Prostate gland (tissue), 2 donors: ENCODE measurements at regions not wholly inside any gene's neighbourhood (a gene's known extent, or its start where the extent isn't known, plus 50 kb on each side); places are given as distances from the start of the nearest gene placed in this dataset.

Experiments
- CTCF ChIP-seq, 4 experiments: fragments of 200-600 bp in 2 of 4; fragments of 450-650 bp in 2 of 4; sonication (generic) in 2 of 4; IDR thresholded peaks; 1 replicate in 3 of 4; 2 replicates in 1 of 4; pipeline ENCODE4 v1.5.1; 2016 to 2019; ENCODE audit warnings: antibody characterized with exemption in 4 of 4, mild to moderate bottlenecking in 2 of 4, moderate library complexity in 2 of 4
- POLR2A ChIP-seq: fragments of 450-650 bp; IDR thresholded peaks from one replicate; pipeline ENCODE4 v1.6.1; 2016; ENCODE audit warnings: antibody characterized with exemption, mild to moderate bottlenecking
- POLR2AphosphoS5 ChIP-seq: sonication (generic); formaldehyde crosslinking; IDR thresholded peaks from one replicate; pipeline ENCODE4 v1.6.1; 2017; ENCODE audit warnings: antibody characterized with exemption

DNA sequence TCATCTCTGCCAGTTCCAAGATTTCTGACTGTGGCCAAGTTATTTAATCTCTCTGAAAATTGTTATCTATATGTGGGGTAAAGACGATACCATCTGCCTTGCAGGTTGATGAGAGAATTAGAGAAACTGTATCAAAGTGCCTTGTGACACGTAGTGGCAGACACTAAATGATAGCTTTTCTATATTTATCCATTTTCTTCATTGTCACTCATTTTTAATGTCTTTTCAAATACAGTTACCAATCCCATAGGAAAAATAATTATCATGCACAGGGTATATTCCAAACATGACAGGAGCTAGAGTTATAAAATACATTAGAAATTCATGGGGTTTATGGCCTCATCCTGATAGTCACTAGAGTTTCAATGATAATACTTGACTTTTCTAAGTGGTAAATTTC is 95.6 kb upstream of the NOL4 start:
- TF ChIP-seq CTCF (IDR thresholded peaks at IDR 0.05) = no peak
- TF ChIP-seq POLR2A = no peak
- TF ChIP-seq POLR2AphosphoS5 = no peak
